Adrenal gland (tissue), 5 donors: ENCODE measurements at regions not wholly inside any gene's neighbourhood (a gene's known extent, or its start where the extent isn't known, plus 50 kb on each side); places are given as distances from the start of the nearest gene placed in this dataset.

ENCODE experiments used
- CTCF ChIP-seq, 6 experiments: fragments of 450-650 bp in 4 of 6; fragments of 200-600 bp in 2 of 6; sonication (generic) in 1 of 6; IDR thresholded peaks; 1 replicate in 5 of 6; 2 replicates in 1 of 6; pipeline versions ENCODE4 v1.5.1 to v1.8.0; 2016 to 2021; ENCODE audit warnings: antibody characterized with exemption in 6 of 6, mild to moderate bottlenecking in 2 of 6, moderate library complexity in 1 of 6
- POLR2A ChIP-seq, 2 donors: fragments of 450-650 bp; IDR thresholded peaks; one replicate each; pipeline ENCODE4 v1.6.1; 2017; ENCODE audit warnings: antibody characterized with exemption in 2 of 2, mild to moderate bottlenecking in 2 of 2, moderate library complexity in 1 of 2
- donor health status: DM: no; HTN: no; CAD: no.

DNA sequence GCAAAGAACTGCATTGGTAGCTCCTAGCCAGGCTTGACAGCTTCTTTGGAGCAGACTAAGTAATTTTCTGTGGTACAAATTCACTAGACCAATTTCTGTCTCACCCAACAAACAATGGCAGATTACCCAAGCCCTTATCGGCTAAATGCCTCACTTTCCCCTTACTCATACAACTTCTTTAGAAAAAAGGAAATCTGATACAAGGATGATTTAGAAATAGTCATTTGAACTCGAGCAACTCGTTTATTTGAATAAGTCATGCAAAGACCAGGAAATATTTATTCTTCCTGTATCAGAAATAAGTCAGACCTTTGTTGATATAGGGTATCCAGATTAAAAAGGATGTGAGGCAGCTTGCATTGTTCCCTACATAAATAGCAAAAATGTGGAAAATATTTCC, 170.4 kb upstream of the CDH6 start:
- TF ChIP-seq CTCF (IDR thresholded peaks at IDR 0.05): no peak
- no peak for TF ChIP-seq POLR2A (IDR thresholded peaks at IDR 0.05)
